Fibroblast of lung (primary cell): ENCODE measurements at regions not wholly inside any gene's neighbourhood (a gene's known extent, or its start where the extent isn't known, plus 50 kb on each side); places are given as distances from the start of the nearest gene placed in this dataset.

Source experiments
- DNase-seq, 2 donors: peaks; one replicate each; pipeline versions ENCODE4 v3.0.0 to v3.0.0-alpha.2; 2010; ENCODE audit warnings: low read depth in 2 of 2
- H2AFZ ChIP-seq: 2 replicates; pipeline ENCODE4 v1.5.1; 2012; ENCODE audit warnings: low read length, control low read depth, inconsistent platforms
- H3K27ac ChIP-seq: 2 replicates; pipeline ENCODE4 v1.5.1; 2011; ENCODE audit warnings: low read length, control low read depth; ENCODE audit not compliant: insufficient read depth
- H3K27me3 ChIP-seq: 2 replicates; pipeline ENCODE4 v1.5.1; 2011; ENCODE audit warnings: mild to moderate bottlenecking, low read length; ENCODE audit not compliant: control insufficient read depth, insufficient read depth
- H3K36me3 ChIP-seq: 2 replicates; pipeline ENCODE4 v1.5.1; 2011; ENCODE audit warnings: low read length; ENCODE audit not compliant: control insufficient read depth, insufficient read depth
- H3K4me1 ChIP-seq: 2 replicates; pipeline ENCODE4 v1.5.1; 2011; ENCODE audit warnings: low read length; ENCODE audit not compliant: control insufficient read depth, insufficient read depth; ENCODE audit errors: extremely low read depth
- H3K4me2 ChIP-seq: 2 replicates; pipeline ENCODE4 v1.5.1; 2011; ENCODE audit warnings: low read length, control low read depth; ENCODE audit not compliant: insufficient read depth; ENCODE audit errors: extremely low read depth
- H3K4me3 ChIP-seq, 4 experiments: fragments of 200-600 bp in 1 of 4; sonication (generic) in 1 of 4; replicated peaks in 1 of 4; 2 replicates each; pipeline ENCODE4 v1.5.1; 2011 to 2016; ENCODE audit warnings: low read length in 4 of 4, low read depth in 3 of 4, mild to moderate bottlenecking in 3 of 4, control low read depth in 2 of 4, inconsistent platforms in 1 of 4, mixed read lengths in 1 of 4; ENCODE audit not compliant: insufficient read depth in 1 of 4; ENCODE audit errors: control extremely low read depth in 1 of 4
- H3K79me2 ChIP-seq: 2 replicates; pipeline ENCODE4 v1.5.1; 2012; ENCODE audit warnings: mild to moderate bottlenecking, low read length, inconsistent platforms; ENCODE audit not compliant: control insufficient read depth, insufficient read depth
- H3K9ac ChIP-seq: 2 replicates; pipeline ENCODE4 v1.5.1; 2011; ENCODE audit warnings: mild to moderate bottlenecking, low read length, control low read depth; ENCODE audit not compliant: insufficient read depth
- H3K9me3 ChIP-seq: 2 replicates; pipeline ENCODE4 v1.5.1; 2012; ENCODE audit warnings: low read depth, low read length; ENCODE audit not compliant: control insufficient read depth, insufficient read depth
- H4K20me1 ChIP-seq: 2 replicates; pipeline ENCODE4 v1.5.1; 2011; ENCODE audit warnings: low read length; ENCODE audit not compliant: control insufficient read depth, insufficient read depth; ENCODE audit errors: extremely low read depth
- CTCF ChIP-seq, 2 donors: IDR thresholded peaks in 1 of 2; conservative IDR thresholded peaks in 1 of 2; 1 replicate in 1 of 2; 2 replicates in 1 of 2; pipeline ENCODE4 v1.5.1; 2011 to 2012; ENCODE audit warnings: low read length in 2 of 2, control low read depth in 1 of 2, inconsistent platforms in 1 of 2, low read depth in 1 of 2, mild to moderate bottlenecking in 1 of 2
- EZH2 ChIP-seq: IDR thresholded peaks from 2 replicates; pipeline ENCODE4 v1.5.1; 2012; ENCODE audit warnings: low read length, control low read depth, mild to moderate bottlenecking; ENCODE audit errors: missing control alignments

DNA sequence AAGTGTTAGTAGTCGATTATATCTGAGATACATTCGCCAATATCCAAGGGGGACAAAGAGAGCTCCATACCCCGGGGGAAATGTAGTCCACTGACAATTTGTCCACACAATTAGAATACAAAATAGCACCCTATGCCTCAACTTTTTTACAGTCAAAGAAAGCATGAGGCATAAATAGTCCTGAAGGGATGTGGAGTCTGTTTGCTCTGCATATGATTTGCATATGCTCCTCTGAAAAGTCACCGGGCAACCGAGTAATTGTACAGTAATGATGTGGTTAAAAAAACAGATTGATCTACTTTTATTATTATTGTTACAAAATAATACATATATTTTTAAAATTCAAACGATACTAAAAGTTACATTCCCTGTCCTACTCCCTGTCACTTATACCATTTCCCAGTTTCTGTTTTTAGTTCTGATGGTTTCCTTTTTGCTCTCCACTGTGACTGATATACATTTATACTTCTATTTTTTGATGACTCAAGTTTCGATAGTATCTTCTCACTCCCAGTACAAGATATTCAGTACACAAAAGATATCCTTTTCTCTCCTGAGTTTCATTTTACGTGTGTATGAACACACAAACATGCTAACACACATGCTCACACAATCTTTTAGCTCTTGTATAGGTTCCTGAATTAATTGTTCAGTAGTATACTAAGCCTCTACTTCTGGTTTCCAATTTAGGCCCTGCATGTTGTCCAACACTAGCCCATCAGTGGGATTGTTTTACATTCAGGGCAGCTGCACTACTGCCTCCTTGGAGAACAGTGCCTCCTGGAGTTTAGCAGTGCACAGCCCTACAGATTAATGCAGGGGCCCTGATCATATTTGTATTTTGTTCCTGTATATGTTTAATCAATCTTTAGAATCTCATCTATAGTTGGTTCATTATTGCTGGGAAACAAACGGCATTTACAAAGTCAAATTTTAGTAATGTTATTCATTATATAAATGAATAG, 130.9 kb downstream of the TES start:
- H4K20me1 ChIP-seq: no peaks in the 10 kb centered on the region
- no peaks in the 10 kb centered on the region for H3K36me3 ChIP-seq
- H3K4me3 ChIP-seq: no peak overlapping the region
- H2AFZ ChIP-seq: no peak overlapping the region
- peak; percentile 26 to 27 for TF ChIP-seq CTCF (conservative IDR thresholded peaks at IDR 0.05 in 1 of 2, IDR thresholded peaks at IDR 0.05 in 1 of 2; ENCODE audit: low read depth in 1 of 2, low read length in 2 of 2)
- no peak for TF ChIP-seq EZH2
- peaks cover 2% of the 10 kb centered on the region for H3K4me1 ChIP-seq
- H3K4me2 ChIP-seq: no peak overlapping the region
- H3K27ac ChIP-seq: no peak overlapping the region
- H3K9ac ChIP-seq: no peak overlapping the region
- no peaks in the 10 kb centered on the region for H3K79me2 ChIP-seq
- no peaks in the 10 kb centered on the region for H3K27me3 ChIP-seq
- no peaks in the 10 kb centered on the region for H3K9me3 ChIP-seq
- peak in 1 of 2 donors; percentile 44 for DNase-seq

DNA sequence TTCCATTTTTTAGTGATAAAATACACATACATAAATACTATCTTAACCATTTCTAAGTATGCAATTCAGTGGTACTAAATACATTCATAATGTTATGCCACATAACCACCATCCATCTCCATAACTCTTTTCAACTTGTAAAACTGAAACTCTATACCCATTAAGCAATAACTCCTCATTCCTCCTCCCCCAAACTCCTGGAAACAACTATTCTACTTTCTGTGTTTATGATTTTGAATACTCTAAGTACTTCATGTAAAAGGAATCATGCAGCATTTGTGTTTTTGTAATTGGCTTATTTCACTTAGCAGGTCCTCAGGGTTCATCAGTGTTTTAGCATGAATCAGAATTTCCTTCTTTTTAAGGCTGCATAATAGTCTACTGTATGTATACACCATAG, 131.8 kb downstream of the TES start:
- TF ChIP-seq EZH2 (no peak), CTCF (conservative IDR thresholded peaks at IDR 0.05 in 1 of 2, IDR thresholded peaks at IDR 0.05 in 1 of 2; ENCODE audit: low read depth in 1 of 2, low read length in 2 of 2) (no peak)
- Histone ChIP-seq H3K27me3 (no peaks in the 10 kb centered on the region), H3K4me1 (peaks cover 2% of the 10 kb centered on the region), H2AFZ (no peak overlapping the region), H3K9ac (no peak overlapping the region), H3K9me3 (no peaks in the 10 kb centered on the region), H3K4me2 (no peak overlapping the region), H3K79me2 (no peaks in the 10 kb centered on the region), H3K36me3 (no peaks in the 10 kb centered on the region), H4K20me1 (no peaks in the 10 kb centered on the region), H3K4me3 (no peak overlapping the region), H3K27ac (no peak overlapping the region)
- DNase-seq: peak in 1 of 2 donors; percentile 65

DNA sequence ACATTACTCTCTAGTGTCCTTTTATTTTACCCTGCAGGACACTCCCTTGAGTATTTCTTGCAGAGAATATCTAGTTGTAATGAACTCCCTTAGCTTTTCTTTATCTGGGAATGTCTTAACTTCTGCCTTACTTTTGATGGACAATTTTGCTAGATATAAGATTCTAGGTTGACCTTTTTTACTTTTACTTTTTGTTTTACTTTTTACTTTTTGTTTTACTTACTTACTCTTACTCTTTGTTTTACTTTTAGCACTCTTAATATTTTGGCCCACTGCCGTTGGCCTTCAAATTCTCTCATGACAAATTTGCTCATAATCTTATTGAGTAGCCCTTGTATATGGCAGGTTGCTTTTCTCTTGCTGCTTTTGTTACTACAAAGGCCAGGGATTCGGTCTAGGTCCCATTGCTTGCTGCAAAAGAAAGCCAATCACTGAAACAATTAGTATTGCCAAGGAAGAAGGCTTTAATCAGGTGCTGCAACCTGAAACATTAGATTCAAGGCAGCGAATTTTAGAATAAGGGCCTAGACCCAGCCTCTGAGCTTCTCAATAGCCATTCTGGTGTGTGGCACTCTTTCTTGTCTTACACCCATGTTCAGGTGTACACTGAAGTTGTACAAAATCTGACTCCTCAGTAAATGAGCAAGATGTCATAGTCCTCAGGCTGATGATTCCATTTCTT, 137.0 kb downstream of the TES start:
- Histone ChIP-seq H4K20me1 (no peaks in the 10 kb centered on the region), H3K79me2 (no peaks in the 10 kb centered on the region), H3K9ac (no peak overlapping the region), H3K27ac (no peak overlapping the region), H3K4me1 (no peaks in the 10 kb centered on the region), H3K4me3 (no peak overlapping the region), H2AFZ (no peak overlapping the region), H3K4me2 (no peak overlapping the region), H3K9me3 (no peaks in the 10 kb centered on the region), H3K27me3 (no peaks in the 10 kb centered on the region), H3K36me3 (no peaks in the 10 kb centered on the region)
- no peak for DNase-seq
- no peak for TF ChIP-seq EZH2
- TF ChIP-seq CTCF (conservative IDR thresholded peaks at IDR 0.05 in 1 of 2, IDR thresholded peaks at IDR 0.05 in 1 of 2; ENCODE audit: low read depth in 1 of 2, low read length in 2 of 2): no peak
